Cardiac fibroblast (primary cell): ENCODE measurements at regions not wholly inside any gene's neighbourhood (a gene's known extent, or its start where the extent isn't known, plus 50 kb on each side); places are given as distances from the start of the nearest gene placed in this dataset.

ENCODE experiments used
- DNase-seq, 2 donors: peaks; one replicate each; pipeline versions ENCODE4 v3.0.0 to v3.0.0-alpha.2; 2010; ENCODE audit warnings: low read depth in 2 of 2
- H3K4me3 ChIP-seq, 2 donors: replicated peaks in 1 of 2; 1 replicate in 1 of 2; 2 replicates in 1 of 2; pipeline ENCODE4 v1.5.1; 2011; ENCODE audit warnings: low read depth in 2 of 2, low read length in 2 of 2, mild to moderate bottlenecking in 2 of 2, moderate library complexity in 1 of 2
- TF ChIP-seq, protein P1 (sequence below): IDR thresholded peaks from one replicate; pipeline ENCODE4 v1.5.1; 2011; ENCODE audit warnings: low read depth, mild to moderate bottlenecking, low read length, inconsistent platforms

DNA sequence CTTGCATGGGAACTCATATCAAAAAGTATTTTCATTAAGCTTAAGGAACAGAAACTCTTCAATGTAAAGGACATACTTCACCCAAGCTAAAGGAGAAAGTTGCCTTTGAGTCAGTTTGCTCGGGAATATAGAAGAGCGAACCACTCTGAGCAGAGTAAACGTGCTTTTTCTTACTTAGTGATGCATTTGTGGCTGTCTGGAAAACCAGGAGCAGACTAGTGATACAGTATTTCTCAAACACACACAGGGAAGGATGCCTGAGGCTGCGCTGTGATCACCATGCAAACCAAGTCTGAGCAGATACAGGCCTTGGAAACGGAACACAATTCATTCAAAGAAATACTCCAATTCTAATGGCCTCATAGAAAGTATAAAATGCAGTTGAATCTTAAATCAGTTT is 121.0 kb upstream of the CDIN1 start:
- H3K4me3 ChIP-seq = no peak overlapping the region
- TF ChIP-seq, protein P1, sequence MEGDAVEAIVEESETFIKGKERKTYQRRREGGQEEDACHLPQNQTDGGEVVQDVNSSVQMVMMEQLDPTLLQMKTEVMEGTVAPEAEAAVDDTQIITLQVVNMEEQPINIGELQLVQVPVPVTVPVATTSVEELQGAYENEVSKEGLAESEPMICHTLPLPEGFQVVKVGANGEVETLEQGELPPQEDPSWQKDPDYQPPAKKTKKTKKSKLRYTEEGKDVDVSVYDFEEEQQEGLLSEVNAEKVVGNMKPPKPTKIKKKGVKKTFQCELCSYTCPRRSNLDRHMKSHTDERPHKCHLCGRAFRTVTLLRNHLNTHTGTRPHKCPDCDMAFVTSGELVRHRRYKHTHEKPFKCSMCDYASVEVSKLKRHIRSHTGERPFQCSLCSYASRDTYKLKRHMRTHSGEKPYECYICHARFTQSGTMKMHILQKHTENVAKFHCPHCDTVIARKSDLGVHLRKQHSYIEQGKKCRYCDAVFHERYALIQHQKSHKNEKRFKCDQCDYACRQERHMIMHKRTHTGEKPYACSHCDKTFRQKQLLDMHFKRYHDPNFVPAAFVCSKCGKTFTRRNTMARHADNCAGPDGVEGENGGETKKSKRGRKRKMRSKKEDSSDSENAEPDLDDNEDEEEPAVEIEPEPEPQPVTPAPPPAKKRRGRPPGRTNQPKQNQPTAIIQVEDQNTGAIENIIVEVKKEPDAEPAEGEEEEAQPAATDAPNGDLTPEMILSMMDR = no peak
- peak in 1 of 2 donors; percentile 23 for DNase-seq

- H3K4me3 ChIP-seq = no peak overlapping the region
- TF ChIP-seq, protein P1 = no peak
- DNase-seq = peak in 1 of 2 donors; percentile 5
These were observed 114.1 kb upstream of the CDIN1 start for GRCh38 chr15:36465304-36465703.

DNA sequence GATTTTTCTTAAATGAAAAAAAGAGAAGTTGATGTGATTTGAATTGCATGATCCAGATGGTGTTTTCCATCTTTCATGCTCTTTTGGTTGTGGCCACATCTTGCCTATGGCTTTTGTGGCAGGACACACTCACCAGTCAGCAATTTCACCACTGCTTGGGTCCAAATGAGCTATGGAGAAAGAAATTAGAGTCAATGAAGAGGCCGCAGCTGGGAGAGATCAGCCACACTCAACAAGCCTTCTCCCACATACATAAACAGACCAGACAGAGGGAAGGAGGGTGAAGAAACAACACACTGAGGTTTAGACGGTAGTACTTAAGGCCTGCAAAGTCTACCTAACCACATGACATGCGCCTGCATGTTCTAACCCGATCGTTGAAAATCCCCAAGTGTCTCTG is 110.7 kb upstream of the CDIN1 start:
- peak; percentile 65 to 72 for DNase-seq
- no peak overlapping the region for H3K4me3 ChIP-seq

GRCh38 chr15:36469311-36469966 is 110.0 kb upstream of the CDIN1 start:
- no peak overlapping the region for H3K4me3 ChIP-seq
- TF ChIP-seq, protein P1 = no peak
- DNase-seq = peak in 1 of 2 donors; percentile 35

More for the DNA sequence above, 110.7 kb upstream of the CDIN1 start:
- TF ChIP-seq, protein P1 = no peak

- TF ChIP-seq, protein P1 = no peak
- no peak overlapping the region for H3K4me3 ChIP-seq
- no peak for DNase-seq
These were observed 106.8 kb upstream of the CDIN1 start for GRCh38 chr15:36472672-36473071.

GRCh38 chr15:36478561-36478960 is 100.9 kb upstream of the CDIN1 start:
- DNase-seq = no peak
- TF ChIP-seq, protein P1 = no peak
- H3K4me3 ChIP-seq = no peak overlapping the region

GRCh38 chr15:36479200-36479896 is 100.1 kb upstream of the CDIN1 start:
- TF ChIP-seq, protein P1 = no peak
- H3K4me3 ChIP-seq = no peak overlapping the region
- peak in 1 of 2 donors; percentile 29 for DNase-seq
